PC-9 (cell line): ENCODE measurements at regions not wholly inside any gene's neighbourhood (a gene's known extent, or its start where the extent isn't known, plus 50 kb on each side); places are given as distances from the start of the nearest gene placed in this dataset.
A peak's percentile ranks its signal among the peaks of the same experiment; 100 is the strongest.

Experiments used
- BruUV-seq: library from RNA; stranded (reverse); fragments of 400-500 nt; replicated peaks from 2 replicates; lab custom pipeline; 2021; lab: Mats Ljungman, UMichigan
- CTCF ChIA-PET: fragments of 300-600 bp; sonication (Branson Sonifier 250); formaldehyde crosslinking; loops from one replicate; lab custom pipeline; 2022; ENCODE audit warnings: antibody characterized with exemption; lab: Charles Lee
- POLR2A ChIA-PET: fragments of 300-600 bp; sonication (Branson Sonifier 250); formaldehyde crosslinking; loops from one replicate; lab custom pipeline; 2022; ENCODE audit warnings: antibody characterized with exemption; ENCODE audit not compliant: unreplicated experiment; lab: Charles Lee
- DNase-seq, 2 experiments: peaks; one replicate each; pipeline versions ENCODE4 v3.0.0 to v3.0.0-alpha.2; 2015 to 2022; ENCODE audit warnings: mixed read lengths in 1 of 2
- H2AFZ ChIP-seq: fragments of 200-600 bp; sonication (generic); 2 replicates; pipeline ENCODE4 v1.8.1; 2017; ENCODE audit warnings: antibody characterized with exemption
- H3F3A ChIP-seq: fragments of 200-600 bp; sonication (generic); 2 replicates; pipeline ENCODE4 v1.8.1; 2017; ENCODE audit warnings: antibody characterized with exemption, mild to moderate bottlenecking, low read depth; ENCODE audit not compliant: insufficient read depth
- H3K27ac ChIP-seq: fragments of 200-600 bp; sonication (generic); 2 replicates; pipeline ENCODE4 v1.6.1; 2016; ENCODE audit warnings: mixed run types
- H3K27me3 ChIP-seq: fragments of 200-600 bp; sonication (generic); 2 replicates; pipeline ENCODE4 v1.6.1; 2016; ENCODE audit warnings: low read depth, mixed run types; ENCODE audit not compliant: insufficient read depth
- H3K36me3 ChIP-seq: fragments of 200-600 bp; sonication (generic); 2 replicates; pipeline ENCODE4 v1.6.1; 2016; ENCODE audit warnings: low read depth, mixed run types
- H3K4me1 ChIP-seq: fragments of 200-600 bp; sonication (generic); replicated peaks from 2 replicates; pipeline ENCODE4 v1.6.1; 2016; ENCODE audit warnings: mixed run types; ENCODE audit not compliant: insufficient read depth
- H3K4me2 ChIP-seq: fragments of 200-600 bp; sonication (generic); 2 replicates; pipeline ENCODE4 v1.6.1; 2017; ENCODE audit warnings: mixed run types
- H3K4me3 ChIP-seq: fragments of 200-600 bp; sonication (generic); 2 replicates; pipeline ENCODE4 v1.6.1; 2016; ENCODE audit warnings: mixed run types
- H3K79me2 ChIP-seq: fragments of 200-600 bp; sonication (generic); 2 replicates; pipeline ENCODE4 v1.6.1; 2017; ENCODE audit warnings: low read depth, mixed run types
- H3K9me2 ChIP-seq: fragments of 200-600 bp; sonication (generic); 2 replicates; pipeline ENCODE4 v1.8.1; 2017; ENCODE audit warnings: mild to moderate bottlenecking; ENCODE audit not compliant: insufficient read depth
- H3K9me3 ChIP-seq: fragments of 200-600 bp; sonication (generic); 2 replicates; pipeline ENCODE4 v1.8.1; 2016; ENCODE audit warnings: low read depth; ENCODE audit not compliant: insufficient read depth
- H4K20me1 ChIP-seq: fragments of 200-600 bp; sonication (generic); 2 replicates; pipeline ENCODE4 v1.8.1; 2017; ENCODE audit not compliant: insufficient read depth
- EZH2 ChIP-seq: fragments of 200-600 bp; sonication (generic); IDR thresholded peaks from 2 replicates; pipeline ENCODE4 v1.8.0; 2017; ENCODE audit warnings: antibody characterized with exemption, low read depth
- intact Hi-C: fragments of 100-400 bp; cut with micrococcal nuclease; formaldehyde crosslinking; loops from one replicate; pipeline ENCODE4 v1.10.0; 2022; ENCODE audit not compliant: unreplicated experiment
- TF ChIP-seq, protein P1 (sequence below): fragments of 200-600 bp; sonication (generic); conservative IDR thresholded peaks from 2 replicates; pipeline ENCODE4 v1.6.1; 2017; ENCODE audit warnings: mixed run types, antibody characterized with exemption, mild to moderate bottlenecking, moderate library complexity

DNA sequence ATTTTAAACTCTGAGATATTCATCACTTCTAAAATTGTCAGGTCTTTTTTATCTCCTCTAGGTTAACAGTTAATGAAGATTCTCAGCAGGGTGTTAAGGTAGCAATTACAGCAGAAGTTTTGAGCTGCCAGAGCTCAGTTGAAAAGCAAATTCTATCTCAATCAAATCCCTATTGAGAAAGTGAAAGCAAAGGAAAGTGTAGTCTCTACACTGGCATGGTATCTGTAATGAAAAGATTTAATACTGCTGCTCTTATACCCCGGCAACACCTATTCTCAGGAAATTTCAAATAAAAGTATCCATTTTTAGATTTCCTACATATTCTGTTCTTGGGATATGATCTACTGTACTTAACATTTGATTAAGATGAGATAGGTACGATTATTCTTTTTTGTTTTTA, 913.5 kb downstream of the MRPL39 start:
- no peaks in the 10 kb centered on the region for H3K9me3 ChIP-seq
- H3K27ac ChIP-seq = no peak overlapping the region
- no TSS peak for BruUV-seq
- no peaks in the 10 kb centered on the region for H3K79me2 ChIP-seq
- TF ChIP-seq, protein P1, sequence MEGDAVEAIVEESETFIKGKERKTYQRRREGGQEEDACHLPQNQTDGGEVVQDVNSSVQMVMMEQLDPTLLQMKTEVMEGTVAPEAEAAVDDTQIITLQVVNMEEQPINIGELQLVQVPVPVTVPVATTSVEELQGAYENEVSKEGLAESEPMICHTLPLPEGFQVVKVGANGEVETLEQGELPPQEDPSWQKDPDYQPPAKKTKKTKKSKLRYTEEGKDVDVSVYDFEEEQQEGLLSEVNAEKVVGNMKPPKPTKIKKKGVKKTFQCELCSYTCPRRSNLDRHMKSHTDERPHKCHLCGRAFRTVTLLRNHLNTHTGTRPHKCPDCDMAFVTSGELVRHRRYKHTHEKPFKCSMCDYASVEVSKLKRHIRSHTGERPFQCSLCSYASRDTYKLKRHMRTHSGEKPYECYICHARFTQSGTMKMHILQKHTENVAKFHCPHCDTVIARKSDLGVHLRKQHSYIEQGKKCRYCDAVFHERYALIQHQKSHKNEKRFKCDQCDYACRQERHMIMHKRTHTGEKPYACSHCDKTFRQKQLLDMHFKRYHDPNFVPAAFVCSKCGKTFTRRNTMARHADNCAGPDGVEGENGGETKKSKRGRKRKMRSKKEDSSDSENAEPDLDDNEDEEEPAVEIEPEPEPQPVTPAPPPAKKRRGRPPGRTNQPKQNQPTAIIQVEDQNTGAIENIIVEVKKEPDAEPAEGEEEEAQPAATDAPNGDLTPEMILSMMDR = no peak
- TF ChIP-seq EZH2 = no peak
- intact Hi-C loops = no loop called here
- ChIA-PET CTCF (no interaction called here), POLR2A (no interaction called here)
- H2AFZ ChIP-seq = peak overlapping the region; percentile 68
- H3K27me3 ChIP-seq = no peaks in the 10 kb centered on the region
- H3K4me2 ChIP-seq = peak overlapping the region; percentile 71
- no peaks in the 10 kb centered on the region for H3K36me3 ChIP-seq
- no peaks in the 10 kb centered on the region for H4K20me1 ChIP-seq
- no peaks in the 10 kb centered on the region for H3F3A ChIP-seq
- H3K4me1 ChIP-seq = no peaks in the 10 kb centered on the region
- peak overlapping the region; percentile 40; the same call in 1 of the 2 replicates for H3K4me3 ChIP-seq
- H3K9me2 ChIP-seq = no peaks in the 10 kb centered on the region
- DNase-seq = no peak

DNA sequence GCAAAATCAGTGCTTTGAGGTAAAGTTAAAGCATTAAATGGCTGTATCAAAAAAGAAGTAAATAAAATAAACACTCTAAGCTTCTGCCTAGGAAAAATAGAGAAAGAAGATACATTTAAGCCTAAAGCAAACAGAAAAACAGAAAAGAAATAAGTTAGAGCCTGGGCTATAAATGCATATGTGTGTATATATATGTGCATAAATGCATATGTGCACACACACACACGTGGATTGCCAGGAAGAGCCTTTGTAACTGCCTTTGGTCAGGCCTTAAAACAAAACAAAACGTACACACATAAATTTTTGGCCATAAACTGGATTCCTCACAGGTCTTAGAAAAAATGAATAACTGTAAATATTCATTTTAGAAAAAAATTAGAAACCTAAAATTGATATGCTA, 925.8 kb downstream of the MRPL39 start:
- Histone ChIP-seq H3K4me3 (no peak overlapping the region), H3K27me3 (no peaks in the 10 kb centered on the region), H4K20me1 (no peaks in the 10 kb centered on the region), H3K9me3 (no peaks in the 10 kb centered on the region), H3K4me1 (no peaks in the 10 kb centered on the region), H3K9me2 (no peaks in the 10 kb centered on the region), H3K27ac (no peak overlapping the region), H2AFZ (no peak overlapping the region), H3K4me2 (no peak overlapping the region), H3F3A (no peaks in the 10 kb centered on the region), H3K36me3 (no peaks in the 10 kb centered on the region), H3K79me2 (no peaks in the 10 kb centered on the region)
- DNase-seq = no peak
- POLR2A ChIA-PET = no interaction called here
- CTCF ChIA-PET = no interaction called here
- no TSS peak for BruUV-seq
- TF ChIP-seq EZH2 = no peak
- TF ChIP-seq, protein P1 = no peak
- intact Hi-C loops = no loop called here

DNA sequence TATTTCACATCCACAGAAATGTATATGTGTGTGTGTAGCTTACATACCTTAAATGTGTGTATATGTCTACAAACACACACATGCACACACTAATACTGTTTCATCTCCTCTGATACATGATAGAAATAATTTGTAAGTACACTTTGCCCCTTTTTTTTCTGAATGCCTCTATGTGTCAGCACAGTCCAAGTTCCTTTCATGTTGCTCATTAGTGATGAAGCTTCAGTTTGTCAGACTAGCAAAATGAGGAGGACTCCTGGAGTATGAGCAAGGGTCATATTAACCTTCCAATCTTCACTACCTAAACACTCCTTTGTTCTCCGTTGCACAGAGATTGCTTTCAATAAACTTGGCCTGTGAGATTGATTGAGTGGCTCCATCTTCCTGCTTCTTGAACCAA, 935.4 kb downstream of the MRPL39 start:
- intact Hi-C loops = no loop called here
- ChIA-PET POLR2A (no interaction called here), CTCF (no interaction called here)

More for the DNA sequence above, 935.4 kb downstream of the MRPL39 start:
- Histone ChIP-seq H3K4me1 (no peaks in the 10 kb centered on the region), H3K4me3 (no peak overlapping the region), H3K36me3 (no peaks in the 10 kb centered on the region), H4K20me1 (no peaks in the 10 kb centered on the region), H3K4me2 (no peak overlapping the region), H2AFZ (no peak overlapping the region), H3F3A (no peaks in the 10 kb centered on the region), H3K79me2 (no peaks in the 10 kb centered on the region), H3K27me3 (no peaks in the 10 kb centered on the region), H3K9me3 (no peaks in the 10 kb centered on the region), H3K9me2 (no peaks in the 10 kb centered on the region), H3K27ac (no peak overlapping the region)
- no peak for DNase-seq
- BruUV-seq = no TSS peak
- no peak for TF ChIP-seq EZH2
- TF ChIP-seq, protein P1 = no peak
